ENCODE measurements at regions not wholly inside any gene's neighbourhood (a gene's known extent, or its start where the extent isn't known, plus 50 kb on each side); places are given as distances from the start of the nearest gene placed in this dataset.
"Not testable (repeated sequence)": the region's sequence is repeated elsewhere in the genome, so short reads cannot be mapped to it uniquely, and the experiment has no call there.

GRCh38 chr16:8044796-8045195 is 545.5 kb downstream of the TMEM114 start:
- Mint-ChIP-seq H3K4me3 (ENCODE audit: unreplicated experiment) (no peak overlapping the region), H3K27ac (ENCODE audit: unreplicated experiment) (no peak overlapping the region), H3K27me3 (ENCODE audit: unreplicated experiment) (peaks cover 2% of the 10 kb centered on the region), H3K4me1 (ENCODE audit: low read depth, unreplicated experiment) (no peaks in the 10 kb centered on the region), H3K36me3 (ENCODE audit: unreplicated experiment) (peaks cover 4% of the 10 kb centered on the region), H3K9me3 (ENCODE audit: unreplicated experiment) (peaks cover 2% of the 10 kb centered on the region)
- TF ChIP-seq CTCF (IDR thresholded peaks at IDR 0.05; ENCODE audit: partially characterized antibody, unreplicated experiment): no peak
- DNase-seq: no peak

- Mint-ChIP-seq H3K4me1 (ENCODE audit: low read depth, unreplicated experiment) (no peaks in the 10 kb centered on the region), H3K27me3 (ENCODE audit: unreplicated experiment) (no peaks in the 10 kb centered on the region), H3K27ac (ENCODE audit: unreplicated experiment) (no peak overlapping the region), H3K4me3 (ENCODE audit: unreplicated experiment) (no peak overlapping the region), H3K9me3 (ENCODE audit: unreplicated experiment) (peaks cover 4% of the 10 kb centered on the region), H3K36me3 (ENCODE audit: unreplicated experiment) (no peaks in the 10 kb centered on the region)
- no peak for TF ChIP-seq CTCF (IDR thresholded peaks at IDR 0.05; ENCODE audit: partially characterized antibody, unreplicated experiment)
- no peak for DNase-seq
These were observed 557.9 kb downstream of the TMEM114 start for GRCh38 chr16:8032406-8032805.

- not testable (repeated sequence) for H3K27me3 Mint-ChIP-seq (ENCODE audit: unreplicated experiment); H3K27ac Mint-ChIP-seq (ENCODE audit: unreplicated experiment); H3K4me1 Mint-ChIP-seq (ENCODE audit: low read depth, unreplicated experiment); DNase-seq; H3K4me3 Mint-ChIP-seq (ENCODE audit: unreplicated experiment); H3K9me3 Mint-ChIP-seq (ENCODE audit: unreplicated experiment); H3K36me3 Mint-ChIP-seq (ENCODE audit: unreplicated experiment)
These were observed 560.3 kb downstream of the TMEM114 start for GRCh38 chr16:8030004-8030403.

GRCh38 chr16:8026450-8026849 is 563.9 kb downstream of the TMEM114 start:
- Mint-ChIP-seq H3K4me3 (ENCODE audit: unreplicated experiment) (no peak overlapping the region), H3K4me1 (ENCODE audit: low read depth, unreplicated experiment) (no peaks in the 10 kb centered on the region), H3K36me3 (ENCODE audit: unreplicated experiment) (no peaks in the 10 kb centered on the region), H3K9me3 (ENCODE audit: unreplicated experiment) (peaks cover 4% of the 10 kb centered on the region), H3K27me3 (ENCODE audit: unreplicated experiment) (no peaks in the 10 kb centered on the region), H3K27ac (ENCODE audit: unreplicated experiment) (no peak overlapping the region)
- no peak for DNase-seq
- no peak for TF ChIP-seq CTCF (IDR thresholded peaks at IDR 0.05; ENCODE audit: partially characterized antibody, unreplicated experiment)

GRCh38 chr16:8023326-8023725 is 567.0 kb downstream of the TMEM114 start:
- TF ChIP-seq CTCF (IDR thresholded peaks at IDR 0.05; ENCODE audit: partially characterized antibody, unreplicated experiment): no peak
- Mint-ChIP-seq H3K36me3 (ENCODE audit: unreplicated experiment) (no peaks in the 10 kb centered on the region), H3K27ac (ENCODE audit: unreplicated experiment) (no peak overlapping the region), H3K27me3 (ENCODE audit: unreplicated experiment) (no peaks in the 10 kb centered on the region), H3K9me3 (ENCODE audit: unreplicated experiment) (peaks cover 8% of the 10 kb centered on the region), H3K4me1 (ENCODE audit: low read depth, unreplicated experiment) (no peaks in the 10 kb centered on the region), H3K4me3 (ENCODE audit: unreplicated experiment) (no peak overlapping the region)
- DNase-seq: no peak

Measured in glutamatergic neuron (in vitro differentiated cells).